Right lung (tissue), 2 donors: ENCODE measurements at regions not wholly inside any gene's neighbourhood (a gene's known extent, or its start where the extent isn't known, plus 50 kb on each side); places are given as distances from the start of the nearest gene placed in this dataset.

Experiments
- DNase-seq, 2 donors: peaks; one replicate each; pipeline ENCODE4 v3.0.0-alpha.2; 2013

DNA sequence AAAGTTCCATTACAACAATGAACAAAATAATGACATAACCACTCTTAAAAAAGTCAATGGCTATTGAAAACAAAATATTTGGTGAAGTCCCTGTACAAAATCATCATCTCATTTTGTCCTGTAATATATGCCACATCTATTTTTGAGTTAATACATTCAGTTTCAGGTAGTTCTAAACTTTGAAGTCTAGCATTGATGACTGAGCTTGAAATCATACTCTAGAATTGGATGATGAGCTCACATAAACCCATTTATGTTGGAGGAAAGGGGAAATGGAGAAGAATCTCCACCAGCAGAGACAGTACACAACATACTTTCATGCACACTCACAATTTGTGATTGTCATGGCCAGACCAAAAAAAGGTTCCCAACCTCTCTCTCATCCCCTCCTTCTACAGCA, 371.1 kb upstream of the NR3C2 start:
- no peak for DNase-seq

DNA sequence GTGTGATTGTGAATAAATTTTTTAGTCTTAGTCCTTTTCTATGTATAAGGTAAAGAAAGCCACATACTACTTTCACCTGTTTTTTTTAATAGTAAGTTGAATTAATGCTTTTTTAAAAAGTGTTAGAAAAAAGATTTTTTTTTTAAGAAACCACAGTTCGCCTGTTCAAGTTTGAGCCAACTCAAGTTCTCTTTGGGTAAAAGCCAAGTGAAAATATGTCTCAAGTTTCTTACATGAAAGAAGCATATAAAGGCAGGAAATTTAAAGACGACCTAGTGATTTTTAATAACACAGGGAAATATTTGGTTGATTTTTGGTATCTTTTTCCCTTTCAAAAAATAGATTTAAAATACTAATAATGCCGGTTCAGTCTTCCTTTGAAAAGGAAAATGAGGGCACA, 369.9 kb upstream of the NR3C2 start:
- no peak for DNase-seq

GRCh38 chr4:148810461-148810860, 368.2 kb upstream of the NR3C2 start:
- DNase-seq, result no peak

DNA sequence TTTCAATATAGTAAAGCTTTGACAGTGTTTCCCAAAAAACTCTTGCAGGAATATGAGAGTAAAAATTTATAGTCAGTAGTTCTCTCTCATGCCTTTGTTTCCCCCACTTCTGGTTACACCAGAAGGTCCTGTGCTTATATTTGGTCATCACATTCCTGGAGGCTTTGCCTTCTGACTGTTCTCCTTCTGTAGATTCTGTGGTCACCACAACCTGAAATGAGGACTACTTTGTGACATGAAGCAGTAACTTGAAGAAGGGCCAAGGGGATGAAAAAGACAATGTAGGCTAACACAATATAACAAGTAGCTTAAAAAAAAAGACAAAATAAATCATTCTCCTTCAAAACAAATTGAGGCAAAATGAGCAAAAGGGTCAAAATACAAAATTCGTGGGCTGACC, 366.2 kb upstream of the NR3C2 start:
- DNase-seq, result no peak

- DNase-seq, result no peak
These were observed 358.7 kb upstream of the NR3C2 start for GRCh38 chr4:148800940-148801339.

- no peak for DNase-seq
These were observed 358.2 kb upstream of the NR3C2 start for GRCh38 chr4:148800336-148800885.

GRCh38 chr4:148795156-148795864, 353.1 kb upstream of the NR3C2 start:
- DNase-seq, result no peak

DNA sequence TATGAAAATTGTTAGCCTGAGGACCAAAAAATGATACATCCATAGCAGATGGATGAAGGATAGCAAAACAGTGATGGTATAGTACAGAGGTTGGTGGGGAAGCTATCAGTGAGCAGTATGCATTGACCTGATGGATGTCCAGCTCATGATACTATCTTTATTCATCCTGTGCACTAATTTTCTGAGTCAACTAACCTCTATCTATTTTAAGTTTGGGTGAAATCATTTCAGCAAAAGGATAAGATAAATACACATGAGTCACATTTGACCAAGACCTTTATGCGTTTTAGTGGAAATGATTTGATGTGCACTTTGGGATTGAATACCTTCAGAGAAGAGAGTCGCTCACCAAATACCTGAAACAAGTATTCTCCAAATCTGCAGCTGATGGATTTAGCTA, 351.0 kb upstream of the NR3C2 start:
- DNase-seq, result no peak

- DNase-seq, result peak in 1 of 2 donors; percentile 27
These were observed 348.5 kb upstream of the NR3C2 start for GRCh38 chr4:148790691-148791090.

GRCh38 chr4:148790246-148790645, 348.0 kb upstream of the NR3C2 start:
- no peak for DNase-seq

DNA sequence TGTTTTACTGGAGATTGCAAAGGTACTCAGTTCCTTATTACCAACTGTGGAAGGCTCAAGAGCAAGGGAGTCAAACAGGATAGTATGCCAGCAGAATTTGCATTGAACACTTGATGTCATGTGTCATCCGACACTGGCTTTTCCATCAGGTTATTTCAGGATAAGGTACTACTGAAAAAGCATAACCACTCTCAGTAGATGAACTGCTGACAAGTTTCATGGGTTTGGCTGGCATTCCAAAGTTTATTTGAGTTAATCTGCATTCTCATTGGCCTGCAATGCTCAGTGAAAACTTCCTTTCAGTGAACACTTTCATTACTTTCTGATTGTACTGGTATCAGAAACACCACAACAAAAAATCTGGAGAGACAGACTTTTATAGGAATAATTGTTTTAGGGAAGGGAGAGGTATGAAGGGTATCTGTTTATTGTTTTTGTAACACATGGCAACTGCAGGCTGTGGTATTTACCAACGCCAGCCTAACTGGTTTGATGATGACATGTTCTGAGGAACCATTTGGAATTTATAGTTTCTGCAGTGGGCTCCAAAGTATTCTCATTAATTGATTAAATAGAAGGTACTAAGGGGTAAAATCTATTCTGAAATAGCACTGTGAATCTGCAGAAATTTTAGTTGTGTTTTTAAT, 345.7 kb upstream of the NR3C2 start:
- peak in 1 of 2 donors; percentile 12 for DNase-seq

GRCh38 chr4:148787285-148787684, 345.1 kb upstream of the NR3C2 start:
- DNase-seq, result no peak

DNA sequence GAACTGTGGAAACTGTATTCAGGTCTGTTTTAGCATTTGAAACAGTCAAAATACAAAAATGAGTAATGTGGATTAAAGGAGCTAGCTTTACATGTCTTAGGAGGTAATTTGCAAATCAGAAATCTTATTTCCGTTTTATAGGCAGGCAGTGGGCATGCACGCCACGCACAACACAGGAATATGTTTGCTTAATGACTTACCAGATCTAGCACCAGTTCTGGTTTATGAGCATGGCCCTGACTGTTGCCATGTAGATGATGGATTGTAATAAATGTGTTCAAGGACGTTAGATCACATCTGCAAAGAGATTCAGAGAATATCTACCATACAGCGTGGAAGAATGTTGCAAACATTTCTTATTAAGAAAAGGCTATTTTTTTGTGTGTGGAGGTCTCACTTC, 344.5 kb upstream of the NR3C2 start:
- DNase-seq, result no peak

DNA sequence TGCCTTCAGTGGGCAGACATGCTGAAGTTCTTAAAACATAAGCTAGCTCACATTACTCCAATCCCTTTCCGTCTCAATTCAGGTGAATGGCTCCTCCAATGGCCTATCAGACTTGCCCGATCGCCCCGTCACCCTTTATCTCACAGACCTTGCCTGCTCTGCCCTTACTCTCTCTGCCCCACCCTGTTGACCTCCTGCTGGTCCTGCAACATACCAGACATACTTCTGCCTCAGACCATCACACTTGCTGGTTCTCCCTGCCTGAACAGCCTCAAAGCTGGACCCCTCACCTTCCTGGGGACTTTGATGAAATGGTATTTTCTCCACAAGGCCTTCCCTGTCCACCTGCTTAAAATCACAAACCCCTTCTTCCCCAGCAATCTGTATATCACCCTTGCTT, 340.1 kb upstream of the NR3C2 start:
- no peak for DNase-seq

DNA sequence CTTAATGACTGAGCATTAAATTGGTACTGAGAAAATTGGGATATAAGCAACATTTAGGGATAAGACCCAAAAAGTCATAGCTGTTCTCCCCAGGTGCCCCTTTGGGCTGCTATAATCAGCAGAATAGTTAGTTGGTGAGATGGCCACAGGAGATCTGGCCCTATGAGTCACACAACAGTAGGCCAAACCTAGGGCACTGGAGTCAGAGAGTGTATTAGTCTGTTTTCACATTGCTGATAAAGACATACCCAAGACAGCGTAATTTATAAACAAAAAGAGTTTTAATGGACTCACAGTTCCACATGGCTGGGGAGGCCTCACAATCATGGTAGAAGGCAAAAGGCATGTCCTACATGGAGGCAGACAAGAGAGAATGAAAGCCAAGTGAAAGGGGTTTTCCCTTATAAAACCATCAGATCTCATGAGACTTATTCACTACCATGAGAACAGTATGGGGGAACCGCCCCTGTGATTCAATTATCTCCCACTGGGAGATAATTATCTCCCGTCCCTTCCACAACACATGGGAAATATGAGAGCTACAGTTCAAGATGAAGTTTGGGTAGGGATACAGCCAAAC, 338.3 kb upstream of the NR3C2 start:
- DNase-seq, result no peak

DNA sequence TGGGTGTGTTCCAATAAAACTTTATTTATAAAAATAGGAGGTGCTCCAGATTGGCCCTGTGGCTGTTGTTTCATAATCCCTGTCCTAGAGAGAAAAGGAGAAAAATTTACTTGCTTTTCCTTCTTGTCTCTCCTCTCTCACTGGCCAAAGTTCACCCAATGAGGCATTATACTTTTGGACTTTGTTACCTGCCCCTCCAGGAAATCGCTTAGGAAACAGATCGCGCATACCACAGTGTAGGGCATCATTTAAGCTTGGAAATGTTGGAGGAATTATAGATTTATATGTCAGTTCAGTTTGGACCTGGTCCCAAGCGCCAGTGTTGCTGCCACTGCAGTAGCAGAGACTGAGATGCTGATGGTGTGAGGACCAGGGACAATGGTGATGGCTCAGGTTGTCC, 337.6 kb upstream of the NR3C2 start:
- DNase-seq, result no peak

GRCh38 chr4:148778980-148779675, 336.9 kb upstream of the NR3C2 start:
- DNase-seq, result no peak

DNA sequence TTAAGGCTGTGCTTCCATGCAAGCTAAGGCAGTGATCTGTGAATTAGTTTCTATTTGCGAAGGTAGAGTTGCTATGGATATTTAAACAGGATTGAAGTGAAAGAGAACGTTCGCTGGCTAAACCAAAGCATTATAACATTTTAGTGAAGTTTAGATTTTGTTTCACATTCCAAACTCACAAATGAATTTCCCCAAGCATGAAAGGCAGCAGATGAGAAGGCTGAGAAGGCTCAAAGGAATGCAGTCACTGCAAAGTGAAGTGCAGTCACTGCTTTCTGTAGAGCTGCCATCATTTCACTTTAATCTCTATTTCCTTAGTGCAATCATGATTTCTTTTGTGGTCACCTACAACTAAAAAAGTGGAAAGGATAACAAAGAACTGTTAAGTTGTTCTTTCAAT, 334.7 kb upstream of the NR3C2 start:
- DNase-seq, result no peak

DNA sequence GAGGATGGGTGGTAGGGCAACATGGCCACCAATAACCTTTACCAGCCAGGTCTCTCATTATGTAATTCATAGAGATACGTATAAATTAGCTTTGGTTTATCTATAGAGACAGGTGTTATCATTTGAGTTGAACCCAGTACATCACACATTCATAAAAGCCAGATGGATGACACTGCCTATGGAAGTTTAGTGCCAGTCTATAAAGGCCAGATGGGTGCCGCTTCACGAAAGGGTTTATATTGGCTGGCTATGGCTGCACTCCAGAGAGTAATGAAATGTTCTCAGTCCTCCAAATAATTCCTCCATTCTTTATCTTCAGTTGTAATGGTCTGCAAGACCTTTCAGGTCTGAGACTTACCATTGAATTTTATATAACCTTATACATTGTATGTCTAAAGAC, 331.9 kb upstream of the NR3C2 start:
- no peak for DNase-seq

DNA sequence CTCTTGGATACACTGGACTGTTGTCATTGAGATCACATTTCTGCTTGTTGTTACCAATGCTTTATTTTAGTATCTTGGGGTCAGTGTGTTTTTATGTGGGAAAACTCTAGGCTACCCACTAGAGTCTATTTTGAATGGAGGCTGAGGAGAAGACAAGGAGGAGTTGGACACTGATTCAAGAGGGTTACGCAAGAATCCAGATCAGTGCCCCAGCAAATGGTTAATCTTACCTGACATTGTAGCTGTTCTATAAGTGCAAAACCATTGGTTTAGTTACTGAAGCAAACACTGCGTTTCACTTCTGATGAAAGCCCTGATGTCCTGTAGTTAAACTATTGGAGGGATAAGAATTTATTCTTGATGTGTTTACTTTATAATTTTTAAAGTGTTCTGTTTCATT, 331.1 kb upstream of the NR3C2 start:
- DNase-seq, result no peak

- no peak for DNase-seq
These were observed 328.6 kb upstream of the NR3C2 start for GRCh38 chr4:148770848-148771247.

GRCh38 chr4:148770377-148770776, 328.2 kb upstream of the NR3C2 start:
- no peak for DNase-seq

DNA sequence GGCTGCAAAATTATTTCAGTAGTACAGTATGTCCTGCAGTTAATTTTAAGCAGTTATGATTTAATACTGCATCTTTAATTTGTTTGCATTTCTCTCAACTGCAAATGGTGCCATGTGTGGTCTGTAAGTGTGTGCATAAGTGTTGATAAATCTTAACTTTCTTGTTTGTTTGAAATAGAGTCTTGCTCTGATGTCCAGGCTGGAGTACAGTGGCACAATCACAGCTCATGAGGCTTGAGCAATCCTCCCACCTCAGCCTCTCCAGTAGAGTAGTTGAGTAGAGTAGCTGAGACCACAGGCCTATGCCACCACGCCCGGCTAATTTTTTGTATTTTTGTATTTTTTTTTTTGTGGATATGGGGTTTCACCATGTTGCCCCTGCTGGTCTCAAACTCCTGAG, 322.5 kb upstream of the NR3C2 start:
- no peak for DNase-seq
